GM12892 (cell line): ENCODE measurements at regions not wholly inside any gene's neighbourhood (a gene's known extent, or its start where the extent isn't known, plus 50 kb on each side); places are given as distances from the start of the nearest gene placed in this dataset.

Experiments used
- DNase-seq: peaks from one replicate; pipeline ENCODE4 v3.0.0; 2011; ENCODE audit not compliant: insufficient read length
- FAIRE-seq: peaks from 2 replicates; lab custom pipeline; 2011; peaks lifted over from hg19 to GRCh38; lab: Jason Lieb, UNC
- POLR2A ChIP-seq: IDR thresholded peaks from 2 replicates; pipeline ENCODE4 v1.6.1; 2011; ENCODE audit warnings: low read depth, low read length, control low read depth
- POLR2AphosphoS5 ChIP-seq: IDR thresholded peaks from 2 replicates; pipeline ENCODE4 v1.6.1; 2011; ENCODE audit warnings: low read depth, low read length, control low read depth
- TAF1 ChIP-seq: IDR thresholded peaks from 2 replicates; pipeline ENCODE4 v1.6.1; 2011; ENCODE audit warnings: low read depth, mild to moderate bottlenecking, control low read depth, low read length, borderline replicate concordance

DNA sequence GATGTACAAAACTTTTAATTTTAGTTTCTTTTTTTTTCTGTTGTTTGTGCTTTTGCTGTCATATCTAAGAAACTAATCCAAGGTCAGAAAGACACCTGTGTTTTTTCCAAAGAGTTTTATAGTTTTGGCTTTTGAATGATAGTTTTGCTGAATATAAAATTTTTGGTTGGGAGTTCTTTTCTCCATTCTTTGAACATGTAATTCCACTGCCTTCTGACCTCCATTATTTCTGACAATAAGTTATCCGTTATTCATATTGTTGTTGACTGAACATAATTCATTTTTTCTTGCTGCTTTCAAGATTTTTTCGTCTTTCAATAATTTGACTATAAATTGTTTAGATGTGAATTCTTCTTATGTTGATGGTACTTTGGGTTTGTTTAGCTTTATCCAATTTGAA is 82.2 kb upstream of the SLC24A2 start:
- TF ChIP-seq POLR2A (no peak), POLR2AphosphoS5 (no peak), TAF1 (no peak)
- FAIRE-seq = no peak
- DNase-seq = no peak

DNA sequence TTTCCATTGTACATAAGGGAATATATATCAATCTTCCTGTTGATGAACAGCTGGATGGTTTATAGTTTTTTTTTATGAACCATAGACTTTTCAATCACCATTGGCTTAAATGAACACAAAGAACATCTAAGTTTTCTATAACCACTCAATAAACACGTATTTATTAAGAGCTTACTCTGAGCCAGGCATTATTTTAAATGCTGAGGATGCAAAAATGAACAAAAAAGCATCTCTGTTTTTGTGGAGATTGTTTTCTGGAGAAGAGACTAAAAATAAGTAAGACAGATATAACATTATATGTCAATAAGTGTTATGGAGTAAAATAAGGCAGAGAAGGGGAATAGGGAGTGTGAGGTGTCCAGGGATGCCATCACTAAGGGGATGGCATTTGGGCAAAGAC is 52.1 kb upstream of the SLC24A2 start:
- DNase-seq = no peak
- no peak for TF ChIP-seq POLR2A
- no peak for TF ChIP-seq TAF1
- TF ChIP-seq POLR2AphosphoS5 = no peak
- no peak for FAIRE-seq
